Loucy (cell line): ENCODE measurements at regions not wholly inside any gene's neighbourhood (a gene's known extent, or its start where the extent isn't known, plus 50 kb on each side); places are given as distances from the start of the nearest gene placed in this dataset.

ENCODE experiments used
- CTCF ChIP-seq: fragments of 200-600 bp; sonication (generic); conservative IDR thresholded peaks from 2 replicates; pipeline ENCODE4 v1.5.1; 2014; ENCODE audit warnings: mild to moderate bottlenecking, antibody characterized with exemption, low read length
- EZH2phosphoT487 ChIP-seq: fragments of 200-600 bp; IDR thresholded peaks from 2 replicates; pipeline ENCODE4 v1.6.1; 2018; ENCODE audit warnings: antibody characterized with exemption, mild to moderate bottlenecking, moderate library complexity, borderline replicate concordance

- TF ChIP-seq CTCF (no peak), EZH2phosphoT487 (no peak)
These were observed 1081.9 kb downstream of the FAT4 start for GRCh38 chr4:126396703-126397102.
